ENCODE measurements at regions not wholly inside any gene's neighbourhood (a gene's known extent, or its start where the extent isn't known, plus 50 kb on each side); places are given as distances from the start of the nearest gene placed in this dataset.

- Histone ChIP-seq H3K27me3 (no peaks in the 10 kb centered on the region), H3K4me1 (peaks cover 0 to 4% (median 0%) of the 10 kb centered on the region in 4 donors), H3K36me3 (no peaks in the 10 kb centered on the region), H3K9me3 (no peaks in the 10 kb centered on the region), H3K4me3 (no peak overlapping the region), H3K27ac (peak overlapping the region in 1 of 4 donors; percentile 35)
- DNase-seq: no peak
- TF ChIP-seq CTCF (IDR thresholded peaks at IDR 0.05) (no peak), POLR2A (IDR thresholded peaks at IDR 0.05) (no peak)
Measured at GRCh38 chr15:29997499-29997898, 85.3 kb upstream of the GOLGA8J start.

- no peaks in the 10 kb centered on the region for H3K27me3 ChIP-seq
- no peak overlapping the region for H3K27ac ChIP-seq
- H3K4me1 ChIP-seq: peaks cover 0 to 4% (median 0%) of the 10 kb centered on the region in 4 donors
- TF ChIP-seq POLR2A (IDR thresholded peaks at IDR 0.05) (no peak), CTCF (IDR thresholded peaks at IDR 0.05) (no peak)
- H3K36me3 ChIP-seq: no peaks in the 10 kb centered on the region
- no peak for DNase-seq
- H3K9me3 ChIP-seq: no peaks in the 10 kb centered on the region
- no peak overlapping the region for H3K4me3 ChIP-seq
Measured at GRCh38 chr15:29994284-29994683, 88.5 kb upstream of the GOLGA8J start.

GRCh38 chr15:29990954-29991353, 91.8 kb upstream of the GOLGA8J start:
- no peak for TF ChIP-seq POLR2A (IDR thresholded peaks at IDR 0.05)
- no peak for TF ChIP-seq CTCF (IDR thresholded peaks at IDR 0.05)
- DNase-seq: no peak
- H3K27me3 ChIP-seq: no peaks in the 10 kb centered on the region
- H3K4me3 ChIP-seq: no peak overlapping the region
- no peaks in the 10 kb centered on the region for H3K36me3 ChIP-seq
- H3K4me1 ChIP-seq: no peaks in the 10 kb centered on the region
- H3K9me3 ChIP-seq: no peaks in the 10 kb centered on the region
- H3K27ac ChIP-seq: no peak overlapping the region

DNA sequence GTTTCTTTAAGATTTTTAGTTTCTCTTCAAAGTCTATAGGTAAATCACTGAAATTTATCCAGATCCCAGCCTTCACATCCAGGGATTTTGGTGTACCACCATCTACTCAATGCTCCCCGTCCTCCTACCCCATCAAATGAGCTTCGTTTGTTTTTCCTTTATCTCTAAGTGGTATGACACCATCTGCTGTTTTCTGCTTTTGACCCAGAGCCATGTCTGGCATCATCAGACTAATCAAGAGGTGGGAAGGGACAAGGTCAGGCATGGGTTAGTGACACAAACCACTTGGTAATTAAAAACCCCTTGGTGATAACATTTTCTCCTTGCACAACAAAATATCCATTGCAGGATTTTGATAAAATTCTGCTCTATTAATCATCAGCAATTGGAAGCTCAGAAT, 92.7 kb upstream of the GOLGA8J start:
- no peak for TF ChIP-seq CTCF (IDR thresholded peaks at IDR 0.05)
- TF ChIP-seq POLR2A (IDR thresholded peaks at IDR 0.05): no peak
- no peaks in the 10 kb centered on the region for H3K9me3 ChIP-seq

DNA sequence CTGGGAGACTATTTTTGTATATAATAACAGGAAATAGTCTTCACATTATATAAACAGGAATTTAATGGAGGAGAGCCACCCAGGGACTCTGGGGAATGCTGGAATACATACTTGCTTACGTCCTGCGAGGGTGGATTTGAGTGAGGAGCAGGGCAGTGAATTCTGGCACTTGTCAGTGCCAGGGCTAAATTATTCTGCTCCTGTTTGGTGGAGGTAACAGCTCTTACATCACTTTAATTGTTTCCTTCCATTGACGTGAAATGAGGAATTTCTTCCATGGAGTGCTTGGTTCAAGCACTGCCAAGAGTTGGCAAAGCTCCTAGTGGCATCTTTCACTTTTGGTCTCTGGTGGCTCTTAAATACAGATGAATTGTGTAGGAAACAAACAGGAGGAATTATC, 94.1 kb upstream of the GOLGA8J start:
- H3K4me3 ChIP-seq: no peak overlapping the region
- no peak overlapping the region for H3K27ac ChIP-seq
- H3K9me3 ChIP-seq: no peaks in the 10 kb centered on the region
- TF ChIP-seq CTCF (IDR thresholded peaks at IDR 0.05) (no peak), POLR2A (IDR thresholded peaks at IDR 0.05) (no peak)
- H3K4me1 ChIP-seq: no peaks in the 10 kb centered on the region
- H3K27me3 ChIP-seq: no peaks in the 10 kb centered on the region
- no peak for DNase-seq
- H3K36me3 ChIP-seq: no peaks in the 10 kb centered on the region

More for the DNA sequence above, 92.7 kb upstream of the GOLGA8J start:
- Histone ChIP-seq H3K4me3 (no peak overlapping the region), H3K27me3 (no peaks in the 10 kb centered on the region), H3K4me1 (no peaks in the 10 kb centered on the region), H3K27ac (no peak overlapping the region), H3K36me3 (no peaks in the 10 kb centered on the region)
- DNase-seq: no peak

- Histone ChIP-seq H3K27ac (no peak overlapping the region), H3K36me3 (no peaks in the 10 kb centered on the region), H3K27me3 (no peaks in the 10 kb centered on the region), H3K9me3 (no peaks in the 10 kb centered on the region), H3K4me3 (no peak overlapping the region), H3K4me1 (no peaks in the 10 kb centered on the region)
- TF ChIP-seq CTCF (IDR thresholded peaks at IDR 0.05) (no peak), POLR2A (IDR thresholded peaks at IDR 0.05) (no peak)
- DNase-seq: no peak
Measured at GRCh38 chr15:29986946-29987345, 95.8 kb upstream of the GOLGA8J start.

Measured in Peyer's patch (tissue), 4 donors.